OCI-LY3 (cell line): ENCODE measurements at regions not wholly inside any gene's neighbourhood (a gene's known extent, or its start where the extent isn't known, plus 50 kb on each side); places are given as distances from the start of the nearest gene placed in this dataset.

Source experiments
- H2AFZ ChIP-seq: fragments of 200-600, 300-600 bp; shearing (Covaris generic); 2 replicates; pipeline ENCODE4 v1.6.0; 2014; ENCODE audit warnings: antibody characterized with exemption, low read depth, low read length
- H3K27ac ChIP-seq: fragments of 200-600, 300-600 bp; sonication (generic); 2 replicates; pipeline ENCODE4 v1.5.1; 2014; ENCODE audit warnings: mild to moderate bottlenecking, low read length, moderate library complexity, mixed read lengths
- H3K27me3 ChIP-seq: fragments of 200-600, 300-600 bp; sonication (generic); 2 replicates; pipeline ENCODE4 v1.6.1; 2014; ENCODE audit warnings: low read depth, low read length, mixed read lengths
- H3K36me3 ChIP-seq: fragments of 200-600, 300-600 bp; sonication (generic); replicated peaks from 2 replicates; pipeline ENCODE3; 2014; ENCODE audit warnings: low read depth, low read length, mixed read lengths
- H3K4me1 ChIP-seq: fragments of 300-600, 200-600 bp; sonication (generic); 2 replicates; pipeline ENCODE4 v1.6.1; 2014; ENCODE audit warnings: low read length, mixed read lengths
- H3K4me2 ChIP-seq: fragments of 200-600, 300-600 bp; sonication (generic); 2 replicates; pipeline ENCODE4 v1.6.1; 2014; ENCODE audit warnings: low read length, mixed read lengths
- H3K4me3 ChIP-seq: fragments of 300-600, 200-600 bp; sonication (generic); 2 replicates; pipeline ENCODE4 v1.5.1; 2014; ENCODE audit warnings: antibody characterized with exemption, mild to moderate bottlenecking, low read length, moderate library complexity
- H3K79me2 ChIP-seq: fragments of 300-600, 200-600 bp; shearing (Covaris generic); 2 replicates; pipeline ENCODE4 v1.6.1; 2014; ENCODE audit warnings: mild to moderate bottlenecking, low read length, mixed read lengths
- H3K9ac ChIP-seq: fragments of 300-600, 200-600 bp; shearing (Covaris generic); 2 replicates; pipeline ENCODE4 v1.6.0; 2014; ENCODE audit warnings: mild to moderate bottlenecking, low read length, moderate library complexity
- H3K9me3 ChIP-seq: fragments of 200-600, 300-600 bp; shearing (Covaris generic); 2 replicates; pipeline ENCODE4 v1.6.1; 2014; ENCODE audit warnings: low read length, mixed read lengths; ENCODE audit not compliant: insufficient read depth
- H4K20me1 ChIP-seq: fragments of 200-600, 300-600 bp; sonication (generic); 2 replicates; pipeline ENCODE4 v1.6.1; 2016; ENCODE audit warnings: low read length, mixed read lengths; ENCODE audit not compliant: insufficient read depth
- CTCF ChIP-seq: fragments of 200-600, 300-600 bp; sonication (generic); IDR thresholded peaks from 2 replicates; pipeline ENCODE4 v1.5.1; 2014; ENCODE audit warnings: antibody characterized with exemption, low read length, low read depth
- EZH2phosphoT487 ChIP-seq: fragments of 200-600 bp; shearing (Covaris generic); IDR thresholded peaks from 2 replicates; pipeline ENCODE4 v1.6.1; 2018; ENCODE audit warnings: antibody characterized with exemption, mixed run types, low read depth

- Histone ChIP-seq H3K36me3 (no peaks in the 10 kb centered on the region), H3K27me3 (peaks cover 47% of the 10 kb centered on the region), H3K4me3 (no peak overlapping the region), H2AFZ (no peak overlapping the region), H3K4me2 (no peak overlapping the region), H3K9me3 (no peaks in the 10 kb centered on the region), H3K9ac (no peak overlapping the region), H3K27ac (no peak overlapping the region), H3K79me2 (no peaks in the 10 kb centered on the region), H4K20me1 (no peaks in the 10 kb centered on the region; the same call in 1 of the 2 replicates), H3K4me1 (peaks cover 8% of the 10 kb centered on the region)
- TF ChIP-seq CTCF, result no peak
- no peak for TF ChIP-seq EZH2phosphoT487
These were observed 330.6 kb downstream of the KCNRG start for GRCh38 chr13:50345804-50346203.

GRCh38 chr13:50348371-50348770 lies 333.1 kb downstream of the KCNRG start:
- Histone ChIP-seq H3K36me3 (no peaks in the 10 kb centered on the region), H3K4me1 (peaks cover 6% of the 10 kb centered on the region), H3K27me3 (peaks cover 44% of the 10 kb centered on the region), H3K9me3 (no peaks in the 10 kb centered on the region), H4K20me1 (no peaks in the 10 kb centered on the region; the same call in 1 of the 2 replicates), H3K4me2 (no peak overlapping the region), H3K27ac (no peak overlapping the region), H3K79me2 (no peaks in the 10 kb centered on the region), H2AFZ (no peak overlapping the region), H3K9ac (no peak overlapping the region), H3K4me3 (no peak overlapping the region)
- TF ChIP-seq EZH2phosphoT487, result no peak

GRCh38 chr13:50352720-50353480 lies 337.7 kb downstream of the KCNRG start:
- Histone ChIP-seq H4K20me1 (no peaks in the 10 kb centered on the region), H3K9me3 (no peaks in the 10 kb centered on the region), H3K4me3 (no peak overlapping the region), H3K4me2 (no peak overlapping the region), H3K4me1 (peaks cover 35% of the 10 kb centered on the region), H3K27me3 (peaks cover 34% of the 10 kb centered on the region), H3K79me2 (no peaks in the 10 kb centered on the region), H2AFZ (no peak overlapping the region), H3K27ac (no peak overlapping the region), H3K36me3 (no peaks in the 10 kb centered on the region), H3K9ac (no peak overlapping the region)
- TF ChIP-seq CTCF, result no peak
- TF ChIP-seq EZH2phosphoT487, result no peak

- no peaks in the 10 kb centered on the region for H3K9me3 ChIP-seq
- H3K36me3 ChIP-seq, result no peaks in the 10 kb centered on the region
- H3K79me2 ChIP-seq, result no peaks in the 10 kb centered on the region
- H3K9ac ChIP-seq, result no peak overlapping the region
- no peak for TF ChIP-seq CTCF
- no peak for TF ChIP-seq EZH2phosphoT487
- H2AFZ ChIP-seq, result no peak overlapping the region
- no peak overlapping the region for H3K4me2 ChIP-seq
- H3K27ac ChIP-seq, result no peak overlapping the region
- no peaks in the 10 kb centered on the region; the same call in 1 of the 2 replicates for H4K20me1 ChIP-seq
- H3K4me3 ChIP-seq, result no peak overlapping the region
- peaks cover 44% of the 10 kb centered on the region for H3K4me1 ChIP-seq
- peaks cover 28% of the 10 kb centered on the region for H3K27me3 ChIP-seq
These were observed 338.6 kb downstream of the KCNRG start for GRCh38 chr13:50353651-50354415.
